Tibial artery (tissue), 4 donors: ENCODE measurements at regions not wholly inside any gene's neighbourhood (a gene's known extent, or its start where the extent isn't known, plus 50 kb on each side); places are given as distances from the start of the nearest gene placed in this dataset.

Experiments
- DNase-seq, 2 donors: peaks; one replicate each; pipeline ENCODE4 v3.0.0-alpha.2; 2019
- H3K27ac ChIP-seq, 2 donors: fragments of 200-600 bp; sonication (generic) in 1 of 2; 1 replicate in 1 of 2; 2 replicates in 1 of 2; pipeline ENCODE4 v1.5.1; 2018 to 2019; ENCODE audit warnings: mild to moderate bottlenecking in 1 of 2
- H3K27me3 ChIP-seq, 2 donors: fragments of 200-600 bp; sonication (generic) in 1 of 2; one replicate each; pipeline versions ENCODE4 v1.5.1 to v1.6.0; 2016 to 2019
- H3K36me3 ChIP-seq, 3 donors: fragments of 200-600 bp; sonication (generic) in 2 of 3; one replicate each; pipeline ENCODE4 v1.5.1; 2016 to 2019; ENCODE audit warnings: mild to moderate bottlenecking in 2 of 3
- H3K4me1 ChIP-seq, 4 donors: fragments of 200-600 bp; sonication (generic) in 2 of 4; 1 replicate in 3 of 4; 2 replicates in 1 of 4; pipeline ENCODE4 v1.5.1; 2016 to 2019
- H3K4me3 ChIP-seq, 2 donors: fragments of 200-600 bp; sonication (generic) in 1 of 2; 1 replicate in 1 of 2; 2 replicates in 1 of 2; pipeline ENCODE4 v1.5.1; 2018 to 2019; ENCODE audit warnings: mild to moderate bottlenecking in 2 of 2
- H3K9me3 ChIP-seq, 3 donors: fragments of 200-600 bp; sonication (generic) in 1 of 3; one replicate each; pipeline ENCODE4 v1.5.1; 2016 to 2019
- intact Hi-C: fragments of 100-400 bp; cut with DNase I; formaldehyde crosslinking; loops from one replicate; pipeline ENCODE4 v1.15.0; 2023; ENCODE audit warnings: low total_unique reads
- TF ChIP-seq, protein P1 (sequence below), 2 experiments: fragments of 200-600 bp in 1 of 2; fragments of 450-650 bp in 1 of 2; IDR thresholded peaks; one replicate each; pipeline ENCODE4 v1.5.1; 2017 to 2019; ENCODE audit warnings: antibody characterized with exemption in 2 of 2, mild to moderate bottlenecking in 1 of 2, moderate library complexity in 1 of 2

DNA sequence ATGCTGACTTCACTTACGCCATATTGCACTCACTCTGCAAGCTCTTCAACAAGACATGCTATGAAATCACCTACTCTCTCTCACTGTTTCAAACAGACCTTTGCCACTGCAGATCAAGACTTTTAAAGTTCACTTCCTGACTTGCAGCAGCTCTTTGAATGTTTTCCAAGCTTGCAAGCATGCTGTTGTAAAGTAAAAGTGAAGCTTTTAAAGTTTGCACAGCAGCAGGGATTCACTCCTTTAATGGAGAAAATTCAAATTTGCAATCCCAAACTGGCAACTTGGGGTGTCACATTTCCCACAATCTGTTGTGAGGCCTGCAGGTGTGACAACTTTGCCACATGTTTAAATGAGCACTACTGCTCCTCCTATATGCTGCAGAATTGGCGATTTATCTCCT lies 270.9 kb downstream of the ALX1 start:
- no peak overlapping the region for H3K27ac ChIP-seq
- no peak overlapping the region for H3K4me3 ChIP-seq
- H3K4me1 ChIP-seq = no peaks in the 10 kb centered on the region
- intact Hi-C loops = no loop called here
- no peaks in the 10 kb centered on the region for H3K27me3 ChIP-seq
- no peaks in the 10 kb centered on the region for H3K9me3 ChIP-seq
- DNase-seq = no peak
- H3K36me3 ChIP-seq = no peaks in the 10 kb centered on the region
- TF ChIP-seq, protein P1, sequence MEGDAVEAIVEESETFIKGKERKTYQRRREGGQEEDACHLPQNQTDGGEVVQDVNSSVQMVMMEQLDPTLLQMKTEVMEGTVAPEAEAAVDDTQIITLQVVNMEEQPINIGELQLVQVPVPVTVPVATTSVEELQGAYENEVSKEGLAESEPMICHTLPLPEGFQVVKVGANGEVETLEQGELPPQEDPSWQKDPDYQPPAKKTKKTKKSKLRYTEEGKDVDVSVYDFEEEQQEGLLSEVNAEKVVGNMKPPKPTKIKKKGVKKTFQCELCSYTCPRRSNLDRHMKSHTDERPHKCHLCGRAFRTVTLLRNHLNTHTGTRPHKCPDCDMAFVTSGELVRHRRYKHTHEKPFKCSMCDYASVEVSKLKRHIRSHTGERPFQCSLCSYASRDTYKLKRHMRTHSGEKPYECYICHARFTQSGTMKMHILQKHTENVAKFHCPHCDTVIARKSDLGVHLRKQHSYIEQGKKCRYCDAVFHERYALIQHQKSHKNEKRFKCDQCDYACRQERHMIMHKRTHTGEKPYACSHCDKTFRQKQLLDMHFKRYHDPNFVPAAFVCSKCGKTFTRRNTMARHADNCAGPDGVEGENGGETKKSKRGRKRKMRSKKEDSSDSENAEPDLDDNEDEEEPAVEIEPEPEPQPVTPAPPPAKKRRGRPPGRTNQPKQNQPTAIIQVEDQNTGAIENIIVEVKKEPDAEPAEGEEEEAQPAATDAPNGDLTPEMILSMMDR (IDR thresholded peaks at IDR 0.05) = no peak

DNA sequence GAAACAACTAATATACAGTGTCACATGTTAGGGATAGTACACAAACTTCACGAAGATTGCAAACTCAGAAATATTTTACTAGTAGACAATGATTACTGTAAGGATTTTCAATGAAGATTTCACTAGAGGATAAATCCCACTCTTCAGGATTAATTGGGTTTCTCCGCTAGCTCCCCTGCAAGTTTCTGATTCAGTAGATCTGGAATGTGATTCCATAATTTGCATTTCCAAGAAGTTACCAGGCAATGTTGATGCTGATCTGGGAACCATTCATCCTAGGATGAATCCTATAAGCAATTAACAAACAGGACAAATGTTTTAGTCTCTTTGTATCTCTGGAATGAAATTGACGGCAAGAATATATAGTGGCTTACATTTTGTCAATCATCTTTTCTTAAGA lies 272.4 kb downstream of the ALX1 start:
- intact Hi-C loops = no loop called here
- no peaks in the 10 kb centered on the region for H3K36me3 ChIP-seq
- no peaks in the 10 kb centered on the region for H3K27me3 ChIP-seq
- no peak for DNase-seq
- H3K4me1 ChIP-seq = no peaks in the 10 kb centered on the region
- TF ChIP-seq, protein P1 (IDR thresholded peaks at IDR 0.05) = no peak
- no peak overlapping the region for H3K4me3 ChIP-seq
- no peaks in the 10 kb centered on the region for H3K9me3 ChIP-seq
- no peak overlapping the region for H3K27ac ChIP-seq

DNA sequence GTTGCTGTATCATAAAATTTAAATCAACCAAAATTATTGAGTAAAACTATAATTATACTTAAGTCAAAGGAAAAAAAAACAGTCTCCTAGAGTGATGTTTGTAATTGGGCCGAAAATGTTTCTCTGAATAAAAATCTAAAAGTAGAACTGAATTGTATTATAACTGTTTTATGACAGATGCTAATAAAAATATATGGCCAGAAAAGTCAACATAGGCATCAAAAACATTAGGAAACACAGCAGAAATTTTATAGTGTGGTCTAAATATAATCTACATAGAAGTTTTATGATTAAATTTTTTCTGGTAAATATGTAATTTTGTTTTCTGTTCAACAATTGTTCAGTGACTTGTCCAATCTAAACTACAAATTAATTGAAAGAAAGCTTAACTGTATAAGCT lies 277.8 kb downstream of the ALX1 start:
- Histone ChIP-seq H3K27me3 (no peaks in the 10 kb centered on the region), H3K36me3 (no peaks in the 10 kb centered on the region), H3K4me3 (no peak overlapping the region), H3K27ac (no peak overlapping the region), H3K9me3 (no peaks in the 10 kb centered on the region), H3K4me1 (peaks cover 0 to 9% (median 0%) of the 10 kb centered on the region in 4 donors)
- TF ChIP-seq, protein P1 (IDR thresholded peaks at IDR 0.05) = no peak
- no peak for DNase-seq
- intact Hi-C loops = no loop called here

DNA sequence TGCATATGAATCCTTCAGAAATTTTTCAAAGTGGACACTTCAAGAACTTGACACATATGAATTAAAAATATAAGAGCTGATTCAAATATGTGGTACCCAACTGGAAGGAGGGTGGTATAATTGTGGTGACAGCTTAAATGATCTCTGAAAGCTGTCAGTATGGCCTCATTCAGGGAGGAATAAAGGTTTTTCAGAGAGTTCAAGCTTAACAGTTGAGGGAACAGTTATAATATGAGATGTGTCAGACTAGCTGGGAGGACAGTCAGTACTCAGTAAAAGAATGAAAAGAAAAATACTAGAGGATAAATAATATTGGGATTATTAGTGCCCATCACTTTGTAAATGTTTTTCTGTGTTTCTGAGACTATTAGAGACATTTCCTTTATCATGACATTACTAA lies 277.5 kb downstream of the RASSF9 start:
- no peak for DNase-seq
- Histone ChIP-seq H3K4me1 (peaks cover 0 to 9% (median 0%) of the 10 kb centered on the region in 4 donors), H3K27ac (no peak overlapping the region), H3K4me3 (no peak overlapping the region), H3K9me3 (no peaks in the 10 kb centered on the region), H3K36me3 (no peaks in the 10 kb centered on the region), H3K27me3 (no peaks in the 10 kb centered on the region)
- intact Hi-C loops = no loop called here
- TF ChIP-seq, protein P1 (IDR thresholded peaks at IDR 0.05) = no peak

DNA sequence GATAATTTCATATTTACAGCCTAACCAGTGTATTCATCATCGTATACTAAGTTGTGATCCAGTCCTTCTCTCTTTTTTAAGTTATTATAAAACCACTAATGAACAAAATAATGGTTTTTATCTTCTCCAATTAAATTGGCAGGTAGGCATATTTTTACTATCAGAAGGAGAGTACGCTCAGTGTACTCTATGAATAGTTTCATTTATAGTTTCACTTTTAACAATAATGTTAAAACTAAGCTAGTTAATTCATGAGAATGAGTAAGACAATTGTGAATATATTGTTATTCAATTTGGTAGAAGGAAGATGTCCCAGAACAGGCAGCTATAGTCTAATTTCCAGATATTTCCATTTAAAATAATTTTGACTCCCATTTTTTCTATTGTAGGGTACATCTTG lies 277.1 kb downstream of the RASSF9 start:
- no peak for DNase-seq
- Histone ChIP-seq H3K27me3 (no peaks in the 10 kb centered on the region), H3K4me3 (no peak overlapping the region), H3K36me3 (no peaks in the 10 kb centered on the region), H3K9me3 (no peaks in the 10 kb centered on the region), H3K4me1 (peaks cover 0 to 9% (median 0%) of the 10 kb centered on the region in 4 donors), H3K27ac (no peak overlapping the region)
- intact Hi-C loops = no loop called here
- TF ChIP-seq, protein P1 (IDR thresholded peaks at IDR 0.05) = no peak

DNA sequence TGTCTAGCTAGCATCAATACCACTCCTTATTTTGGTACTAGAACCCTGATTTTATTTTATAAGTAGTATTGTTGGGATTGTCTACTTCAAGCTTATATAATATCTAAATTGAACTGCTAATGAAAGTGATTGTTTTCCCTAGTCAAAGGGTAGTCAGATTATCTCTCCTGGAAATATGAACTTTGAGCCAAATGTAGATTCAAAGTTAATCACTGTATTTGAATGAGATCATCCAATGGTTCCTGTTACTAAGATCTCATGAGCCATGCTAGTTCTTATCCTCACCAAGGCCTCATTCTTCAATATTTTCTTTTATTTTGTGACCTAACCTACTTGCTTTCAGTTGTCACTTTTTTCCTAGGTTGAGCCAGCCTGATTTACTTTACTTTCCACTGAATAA lies 276.7 kb downstream of the RASSF9 start:
- Histone ChIP-seq H3K36me3 (no peaks in the 10 kb centered on the region), H3K27ac (no peak overlapping the region), H3K4me1 (peaks cover 0 to 9% (median 0%) of the 10 kb centered on the region in 4 donors), H3K9me3 (no peaks in the 10 kb centered on the region), H3K4me3 (no peak overlapping the region), H3K27me3 (no peaks in the 10 kb centered on the region)
- intact Hi-C loops = no loop called here
- no peak for DNase-seq
- TF ChIP-seq, protein P1 (IDR thresholded peaks at IDR 0.05) = no peak
